GM23338 (cell line): ENCODE measurements at regions not wholly inside any gene's neighbourhood (a gene's known extent, or its start where the extent isn't known, plus 50 kb on each side); places are given as distances from the start of the nearest gene placed in this dataset.

Source experiments
- CTCF ChIP-seq, 2 experiments: fragments of 200-600 bp in 1 of 2; sonication (generic) in 1 of 2; conservative IDR thresholded peaks; 2 replicates each; pipeline versions ENCODE4 v1.5.1 to v1.6.1; 2016 to 2017; ENCODE audit warnings: antibody characterized with exemption in 2 of 2, low read depth in 2 of 2, mild to moderate bottlenecking in 2 of 2, moderate library complexity in 1 of 2
- EZH2 ChIP-seq: fragments of 200-600 bp; sonication (generic); IDR thresholded peaks from one replicate; pipeline ENCODE4 v1.8.0; 2017; ENCODE audit warnings: antibody characterized with exemption, mild to moderate bottlenecking, low read depth; ENCODE audit not compliant: unreplicated experiment
- EZH2phosphoT487 ChIP-seq: fragments of 200-600 bp; sonication (generic); IDR thresholded peaks from one replicate; pipeline ENCODE4 v1.8.1; 2018; ENCODE audit warnings: antibody characterized with exemption; ENCODE audit not compliant: unreplicated experiment
- POLR2AphosphoS5 ChIP-seq: IDR thresholded peaks from 2 replicates; pipeline ENCODE4 v1.6.1; 2016; ENCODE audit warnings: antibody characterized with exemption, low read depth
- REST ChIP-seq: IDR thresholded peaks from one replicate; pipeline ENCODE4 v1.6.1; 2018; ENCODE audit warnings: antibody characterized with exemption; ENCODE audit not compliant: unreplicated experiment

- TF ChIP-seq POLR2AphosphoS5 (no peak), CTCF (conservative IDR thresholded peaks at IDR 0.05; ENCODE audit: low read depth in 2 of 2) (no peak), REST (no peak), EZH2phosphoT487 (no peak), EZH2 (no peak)
Measured at GRCh38 chr11:134836561-134836960, 424.5 kb upstream of the B3GAT1 start.
